Esophagus muscularis mucosa (tissue), 3 donors: ENCODE measurements at regions not wholly inside any gene's neighbourhood (a gene's known extent, or its start where the extent isn't known, plus 50 kb on each side); places are given as distances from the start of the nearest gene placed in this dataset.

ENCODE experiments used
- POLR2AphosphoS5 ChIP-seq, 2 donors: sonication (generic); formaldehyde crosslinking; IDR thresholded peaks; one replicate each; pipeline ENCODE4 v1.6.1; 2017; ENCODE audit warnings: antibody characterized with exemption in 2 of 2
- TF ChIP-seq, protein P1 (sequence below), 3 experiments: fragments of 200-600 bp in 2 of 3; fragments of 450-650 bp in 1 of 3; sonication (generic) in 2 of 3; IDR thresholded peaks; one replicate each; pipeline ENCODE4 v1.5.1; 2017 to 2019; ENCODE audit warnings: antibody characterized with exemption in 3 of 3, mild to moderate bottlenecking in 2 of 3, moderate library complexity in 1 of 3

DNA sequence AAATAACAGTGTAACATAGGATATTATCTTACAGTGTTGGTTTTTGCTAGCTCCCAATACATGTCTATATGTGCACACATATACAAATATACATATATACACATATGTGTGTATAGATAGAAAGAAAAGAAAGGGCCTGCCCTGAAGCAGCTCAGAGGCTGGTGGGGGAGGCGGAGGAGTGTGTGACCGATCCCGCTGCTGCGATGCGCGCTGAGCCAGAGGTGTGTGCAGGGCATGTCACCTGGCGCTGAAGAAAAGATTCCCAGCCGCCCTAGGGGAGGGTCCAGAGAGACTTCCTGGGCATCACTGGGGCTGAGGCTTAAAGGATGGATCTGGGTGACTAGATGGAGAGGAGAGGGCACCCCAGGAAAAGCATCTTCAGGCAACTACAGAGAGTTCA lies 110.2 kb downstream of the FAM50B start:
- TF ChIP-seq, protein P1, sequence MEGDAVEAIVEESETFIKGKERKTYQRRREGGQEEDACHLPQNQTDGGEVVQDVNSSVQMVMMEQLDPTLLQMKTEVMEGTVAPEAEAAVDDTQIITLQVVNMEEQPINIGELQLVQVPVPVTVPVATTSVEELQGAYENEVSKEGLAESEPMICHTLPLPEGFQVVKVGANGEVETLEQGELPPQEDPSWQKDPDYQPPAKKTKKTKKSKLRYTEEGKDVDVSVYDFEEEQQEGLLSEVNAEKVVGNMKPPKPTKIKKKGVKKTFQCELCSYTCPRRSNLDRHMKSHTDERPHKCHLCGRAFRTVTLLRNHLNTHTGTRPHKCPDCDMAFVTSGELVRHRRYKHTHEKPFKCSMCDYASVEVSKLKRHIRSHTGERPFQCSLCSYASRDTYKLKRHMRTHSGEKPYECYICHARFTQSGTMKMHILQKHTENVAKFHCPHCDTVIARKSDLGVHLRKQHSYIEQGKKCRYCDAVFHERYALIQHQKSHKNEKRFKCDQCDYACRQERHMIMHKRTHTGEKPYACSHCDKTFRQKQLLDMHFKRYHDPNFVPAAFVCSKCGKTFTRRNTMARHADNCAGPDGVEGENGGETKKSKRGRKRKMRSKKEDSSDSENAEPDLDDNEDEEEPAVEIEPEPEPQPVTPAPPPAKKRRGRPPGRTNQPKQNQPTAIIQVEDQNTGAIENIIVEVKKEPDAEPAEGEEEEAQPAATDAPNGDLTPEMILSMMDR (IDR thresholded peaks at IDR 0.05), result no peak
- no peak for TF ChIP-seq POLR2AphosphoS5 (IDR thresholded peaks at IDR 0.05)
